Ascending aorta (tissue), 2 donors: ENCODE measurements at regions not wholly inside any gene's neighbourhood (a gene's known extent, or its start where the extent isn't known, plus 50 kb on each side); places are given as distances from the start of the nearest gene placed in this dataset.

Experiments used
- DNase-seq, 2 donors: peaks; one replicate each; pipeline ENCODE4 v3.0.0-alpha.2; 2019; ENCODE audit warnings: low spot score in 2 of 2
- H3K27ac ChIP-seq, 2 donors: fragments of 200-600 bp; sonication (generic); one replicate each; pipeline ENCODE4 v1.5.1; 2016 to 2017; ENCODE audit warnings: mild to moderate bottlenecking in 1 of 2
- H3K27me3 ChIP-seq: fragments of 200-600 bp; sonication (generic); one replicate; pipeline ENCODE4 v1.5.1; 2017
- H3K36me3 ChIP-seq, 2 donors: fragments of 200-600 bp; sonication (generic); one replicate each; pipeline ENCODE4 v1.5.1; 2016
- H3K4me1 ChIP-seq, 2 donors: fragments of 200-600 bp; sonication (generic); one replicate each; pipeline ENCODE4 v1.5.1; 2016 to 2017; ENCODE audit warnings: mild to moderate bottlenecking in 1 of 2
- H3K4me3 ChIP-seq, 2 donors: fragments of 200-600 bp; sonication (generic); one replicate each; pipeline ENCODE4 v1.5.1; 2016 to 2017; ENCODE audit warnings: mild to moderate bottlenecking in 1 of 2
- H3K9me3 ChIP-seq, 2 donors: fragments of 200-600 bp; sonication (generic); one replicate each; pipeline ENCODE4 v1.5.1; 2016
- intact Hi-C: fragments of 100-400 bp; cut with DNase I; formaldehyde crosslinking; loops from one replicate; pipeline ENCODE4 v1.15.1; 2023
- TF ChIP-seq, protein P1 (sequence below), 3 experiments: fragments of 200-600 bp in 2 of 3; fragments of 450-650 bp in 1 of 3; sonication (generic) in 2 of 3; IDR thresholded peaks; one replicate each; pipeline ENCODE4 v1.5.1; 2016 to 2019; ENCODE audit warnings: antibody characterized with exemption in 3 of 3, mild to moderate bottlenecking in 1 of 3, moderate library complexity in 1 of 3

- H3K9me3 ChIP-seq: no peaks in the 10 kb centered on the region
- H3K4me3 ChIP-seq: no peak overlapping the region
- H3K27me3 ChIP-seq: no peaks in the 10 kb centered on the region
- H3K4me1 ChIP-seq: no peaks in the 10 kb centered on the region
- no peak for DNase-seq
- TF ChIP-seq, protein P1, sequence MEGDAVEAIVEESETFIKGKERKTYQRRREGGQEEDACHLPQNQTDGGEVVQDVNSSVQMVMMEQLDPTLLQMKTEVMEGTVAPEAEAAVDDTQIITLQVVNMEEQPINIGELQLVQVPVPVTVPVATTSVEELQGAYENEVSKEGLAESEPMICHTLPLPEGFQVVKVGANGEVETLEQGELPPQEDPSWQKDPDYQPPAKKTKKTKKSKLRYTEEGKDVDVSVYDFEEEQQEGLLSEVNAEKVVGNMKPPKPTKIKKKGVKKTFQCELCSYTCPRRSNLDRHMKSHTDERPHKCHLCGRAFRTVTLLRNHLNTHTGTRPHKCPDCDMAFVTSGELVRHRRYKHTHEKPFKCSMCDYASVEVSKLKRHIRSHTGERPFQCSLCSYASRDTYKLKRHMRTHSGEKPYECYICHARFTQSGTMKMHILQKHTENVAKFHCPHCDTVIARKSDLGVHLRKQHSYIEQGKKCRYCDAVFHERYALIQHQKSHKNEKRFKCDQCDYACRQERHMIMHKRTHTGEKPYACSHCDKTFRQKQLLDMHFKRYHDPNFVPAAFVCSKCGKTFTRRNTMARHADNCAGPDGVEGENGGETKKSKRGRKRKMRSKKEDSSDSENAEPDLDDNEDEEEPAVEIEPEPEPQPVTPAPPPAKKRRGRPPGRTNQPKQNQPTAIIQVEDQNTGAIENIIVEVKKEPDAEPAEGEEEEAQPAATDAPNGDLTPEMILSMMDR (IDR thresholded peaks at IDR 0.05): no peak
- intact Hi-C loops: no loop called here
- H3K27ac ChIP-seq: no peak overlapping the region
- H3K36me3 ChIP-seq: no peaks in the 10 kb centered on the region
Observed at GRCh38 chr2:147231081-147231480, 613.7 kb upstream of the ACVR2A start.

DNA sequence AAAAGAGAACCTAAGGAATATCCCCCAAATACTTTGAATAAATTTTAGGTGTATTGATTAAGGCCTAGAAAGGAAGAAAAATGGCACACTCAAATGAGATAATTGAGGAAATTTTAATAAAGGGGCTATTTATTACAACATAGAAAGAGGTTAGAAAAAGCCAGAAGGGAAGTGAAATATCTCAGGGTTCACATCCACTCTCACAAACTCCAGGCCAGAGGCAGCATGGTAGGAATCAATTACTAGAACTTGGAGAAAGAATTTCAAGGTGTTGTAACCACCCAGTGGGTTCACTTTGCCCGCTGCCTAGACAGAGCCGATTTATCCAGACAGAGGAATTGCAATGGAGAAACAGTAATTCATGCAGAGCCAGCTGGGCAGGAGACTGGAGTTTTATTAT is 617.5 kb upstream of the ACVR2A start:
- Histone ChIP-seq H3K4me3 (no peak overlapping the region), H3K27me3 (no peaks in the 10 kb centered on the region), H3K4me1 (no peaks in the 10 kb centered on the region), H3K9me3 (no peaks in the 10 kb centered on the region), H3K27ac (no peak overlapping the region), H3K36me3 (no peaks in the 10 kb centered on the region)
- intact Hi-C loops: no loop called here
- TF ChIP-seq, protein P1 (IDR thresholded peaks at IDR 0.05): no peak
- no peak for DNase-seq

- intact Hi-C loops: no loop called here
Observed at GRCh38 chr2:147224070-147224469, 620.8 kb upstream of the ACVR2A start.

GRCh38 chr2:147223553-147224060 is 621.2 kb upstream of the ACVR2A start:
- intact Hi-C loops: no loop called here
- no peaks in the 10 kb centered on the region for H3K9me3 ChIP-seq
- no peaks in the 10 kb centered on the region for H3K4me1 ChIP-seq
- H3K27me3 ChIP-seq: no peaks in the 10 kb centered on the region
- no peaks in the 10 kb centered on the region for H3K36me3 ChIP-seq
- no peak overlapping the region for H3K27ac ChIP-seq
- H3K4me3 ChIP-seq: no peak overlapping the region
- TF ChIP-seq, protein P1 (IDR thresholded peaks at IDR 0.05): no peak
- no peak for DNase-seq

More at GRCh38 chr2:147224070-147224469, 620.8 kb upstream of the ACVR2A start:
- no peaks in the 10 kb centered on the region for H3K27me3 ChIP-seq
- no peaks in the 10 kb centered on the region for H3K4me1 ChIP-seq
- no peaks in the 10 kb centered on the region for H3K36me3 ChIP-seq
- H3K4me3 ChIP-seq: no peak overlapping the region
- H3K9me3 ChIP-seq: no peaks in the 10 kb centered on the region
- no peak for DNase-seq
- no peak overlapping the region for H3K27ac ChIP-seq
- TF ChIP-seq, protein P1 (IDR thresholded peaks at IDR 0.05): no peak

DNA sequence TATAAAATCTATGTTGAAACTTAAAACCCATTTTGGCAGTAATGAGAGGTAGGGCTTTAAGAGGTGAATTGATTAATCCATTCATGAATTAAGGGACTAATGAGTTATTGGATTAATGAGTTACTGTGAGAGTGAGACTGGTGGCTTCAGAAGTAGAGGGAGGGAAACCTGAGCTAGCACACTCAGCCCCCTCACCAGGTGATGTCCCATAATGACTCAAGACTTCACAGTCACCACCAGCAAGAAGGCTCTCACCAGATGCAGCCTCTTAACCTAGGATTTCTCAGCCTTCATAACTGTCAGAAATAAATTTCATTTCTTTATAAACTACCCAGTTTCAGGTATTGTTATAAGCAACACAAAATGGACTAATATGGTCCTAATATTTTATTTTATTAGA is 621.7 kb upstream of the ACVR2A start:
- H3K27ac ChIP-seq: no peak overlapping the region
- no peak for DNase-seq
- TF ChIP-seq, protein P1 (IDR thresholded peaks at IDR 0.05): no peak
- no peaks in the 10 kb centered on the region for H3K4me1 ChIP-seq
- H3K9me3 ChIP-seq: no peaks in the 10 kb centered on the region
- no peaks in the 10 kb centered on the region for H3K27me3 ChIP-seq
- no peak overlapping the region for H3K4me3 ChIP-seq
- no peaks in the 10 kb centered on the region for H3K36me3 ChIP-seq
- intact Hi-C loops: no loop called here

DNA sequence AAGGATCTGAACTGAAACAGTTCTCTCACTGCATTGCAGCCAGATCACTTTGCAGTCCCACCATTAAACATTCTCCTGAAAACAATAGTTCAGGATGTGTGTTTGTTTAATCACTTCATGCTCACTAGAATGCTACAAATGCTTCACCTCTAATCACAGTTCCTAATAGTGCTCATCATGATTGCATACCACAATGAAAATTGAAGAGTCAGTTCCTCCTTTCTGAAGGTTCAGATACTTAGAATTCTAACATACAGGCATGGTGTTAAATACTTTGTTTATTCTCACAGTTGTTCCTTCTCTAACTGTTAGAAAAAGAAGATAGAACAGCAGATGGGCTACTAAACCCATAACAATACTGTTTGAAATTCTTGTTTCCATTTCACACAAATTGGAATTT is 622.3 kb upstream of the ACVR2A start:
- H3K4me1 ChIP-seq: no peaks in the 10 kb centered on the region
- H3K36me3 ChIP-seq: no peaks in the 10 kb centered on the region
- no peaks in the 10 kb centered on the region for H3K9me3 ChIP-seq
- DNase-seq: no peak
- H3K27ac ChIP-seq: no peak overlapping the region
- TF ChIP-seq, protein P1 (IDR thresholded peaks at IDR 0.05): no peak
- intact Hi-C loops: no loop called here
- no peak overlapping the region for H3K4me3 ChIP-seq
- no peaks in the 10 kb centered on the region for H3K27me3 ChIP-seq
